GM19240 (cell line): ENCODE measurements at regions not wholly inside any gene's neighbourhood (a gene's known extent, or its start where the extent isn't known, plus 50 kb on each side); places are given as distances from the start of the nearest gene placed in this dataset.

ENCODE experiments used
- DNase-seq: peaks from one replicate; pipeline ENCODE4 v3.0.0; 2011; ENCODE audit warnings: low spot score; ENCODE audit not compliant: insufficient read length

GRCh38 chr7:26551740-26552139, 260.1 kb downstream of the SNX10 start:
- DNase-seq = no peak

DNA sequence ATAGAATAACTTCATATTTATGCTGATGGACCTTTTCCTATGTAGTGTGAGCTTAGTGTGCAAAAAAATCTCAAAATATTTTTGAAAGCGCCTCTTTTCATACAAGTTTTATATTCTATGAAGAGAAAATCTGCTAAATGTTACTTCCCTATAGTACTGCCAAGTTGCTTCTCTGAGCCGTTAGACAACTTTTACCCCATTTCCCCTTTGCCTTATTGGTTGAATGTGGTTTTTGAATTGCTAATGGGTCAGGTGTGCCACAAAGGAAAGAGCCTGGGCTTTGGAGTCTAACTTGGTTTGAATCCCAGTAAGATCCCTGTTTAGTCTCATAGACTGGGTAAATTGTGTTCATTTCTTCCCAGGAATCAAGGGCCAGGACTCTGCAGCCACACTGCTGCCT, 261.5 kb downstream of the SNX10 start:
- DNase-seq = no peak

GRCh38 chr7:26553582-26553981, 261.9 kb downstream of the SNX10 start:
- DNase-seq = no peak

- no peak for DNase-seq
Observed at GRCh38 chr7:26554952-26555351, 263.3 kb downstream of the SNX10 start.

GRCh38 chr7:26556061-26556881, 264.6 kb downstream of the SNX10 start:
- no peak for DNase-seq

DNA sequence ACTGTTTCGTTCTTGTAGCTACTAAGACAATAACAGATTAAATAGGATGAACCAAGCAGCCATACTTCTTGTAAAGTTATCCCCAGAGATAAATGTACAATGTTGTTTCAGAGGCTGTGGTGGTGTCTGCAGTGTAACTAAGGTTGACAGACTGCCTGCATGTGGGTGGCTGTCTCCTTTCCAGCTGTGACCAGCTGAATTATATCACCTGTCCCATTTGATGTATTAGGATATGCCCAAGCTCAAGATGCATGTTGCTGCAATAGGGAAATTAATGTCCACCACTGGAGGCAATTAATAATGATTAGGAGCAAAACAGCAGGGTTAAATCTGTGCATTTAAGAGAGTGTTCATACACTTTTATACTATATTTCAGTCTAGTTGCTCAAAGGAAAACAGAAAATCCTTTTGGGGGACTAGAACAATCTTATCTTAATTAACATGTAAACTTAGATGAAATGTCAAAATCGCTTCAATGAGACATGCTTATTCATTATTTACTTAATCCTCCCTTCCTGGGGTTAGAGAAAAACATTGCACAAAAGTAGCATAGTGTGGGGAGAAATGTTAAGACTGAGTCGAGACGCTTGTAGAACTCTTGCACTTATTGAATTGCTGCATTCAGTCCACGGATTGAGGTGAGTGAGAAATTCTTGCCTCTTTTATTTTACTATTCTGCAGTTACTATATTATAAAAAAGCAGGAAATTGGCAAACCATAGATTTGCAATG, 269.0 kb downstream of the SNX10 start:
- no peak for DNase-seq

DNA sequence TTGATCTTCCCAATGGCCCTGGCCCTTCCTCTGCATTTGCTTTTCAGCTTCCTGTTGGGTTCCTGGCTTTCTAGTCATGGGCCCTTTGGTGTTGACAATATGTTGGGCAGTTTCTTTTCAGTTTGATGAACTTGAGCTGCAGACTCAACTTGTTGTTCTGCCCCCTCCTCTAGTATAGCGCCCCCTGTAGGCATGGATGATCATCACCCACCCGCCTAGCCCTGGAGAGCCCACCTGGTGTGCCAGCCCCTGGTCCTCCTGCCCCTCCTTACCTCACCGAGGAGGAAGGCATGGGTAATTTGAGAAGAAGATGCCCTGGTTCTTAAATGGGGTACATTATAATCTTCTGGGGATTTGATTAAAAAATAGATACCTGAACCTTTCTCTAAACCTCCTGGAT, 271.2 kb downstream of the SNX10 start:
- DNase-seq = no peak

GRCh38 chr7:26563406-26563805, 271.7 kb downstream of the SNX10 start:
- no peak for DNase-seq

- DNase-seq = no peak
Observed at GRCh38 chr7:26567266-26567665, 275.6 kb downstream of the SNX10 start.

DNA sequence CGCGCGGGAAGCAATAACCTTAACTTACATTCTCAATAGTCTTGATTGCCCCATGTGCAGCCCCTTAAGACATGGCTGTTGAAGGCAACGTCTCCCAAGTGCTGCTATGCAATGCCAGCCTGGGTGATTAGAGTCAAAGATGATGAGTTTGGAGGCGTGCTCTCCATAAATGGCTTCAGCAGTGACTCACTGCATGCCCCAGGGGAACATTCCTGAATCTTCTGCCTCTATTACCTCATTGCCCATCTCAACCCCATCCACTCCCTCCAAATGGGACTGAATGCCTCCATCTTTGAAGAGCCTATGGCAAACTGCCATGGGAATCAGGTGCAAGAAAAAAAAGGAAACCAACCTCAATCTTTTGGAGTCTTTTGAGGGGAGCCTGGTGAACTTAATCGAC, 282.8 kb downstream of the SNX10 start:
- DNase-seq = no peak

- DNase-seq = no peak
Observed at GRCh38 chr7:26580064-26580591, 284.3 kb downstream of the SKAP2 start.

DNA sequence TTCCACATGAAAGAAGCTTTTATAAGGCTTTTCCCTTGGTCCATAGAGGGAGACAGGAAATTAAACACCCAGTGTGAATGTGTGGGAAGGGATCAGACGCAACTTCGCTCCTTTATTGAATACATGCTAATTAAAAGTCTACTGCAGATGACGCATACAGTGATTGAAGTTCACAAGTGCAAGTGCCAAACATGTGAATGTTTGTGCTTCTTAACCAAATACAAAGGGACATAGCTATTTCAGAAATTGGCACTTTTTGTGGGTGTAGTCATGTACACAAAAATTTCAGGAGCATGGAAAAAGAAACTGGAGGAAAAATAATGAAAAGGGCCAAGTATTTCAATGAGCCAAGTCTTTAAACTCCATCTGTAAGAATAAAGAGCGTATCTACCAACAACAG, 283.7 kb downstream of the SKAP2 start:
- no peak for DNase-seq

GRCh38 chr7:26583094-26583648, 281.2 kb downstream of the SKAP2 start:
- no peak for DNase-seq

GRCh38 chr7:26584326-26584725, 280.1 kb downstream of the SKAP2 start:
- DNase-seq = no peak

DNA sequence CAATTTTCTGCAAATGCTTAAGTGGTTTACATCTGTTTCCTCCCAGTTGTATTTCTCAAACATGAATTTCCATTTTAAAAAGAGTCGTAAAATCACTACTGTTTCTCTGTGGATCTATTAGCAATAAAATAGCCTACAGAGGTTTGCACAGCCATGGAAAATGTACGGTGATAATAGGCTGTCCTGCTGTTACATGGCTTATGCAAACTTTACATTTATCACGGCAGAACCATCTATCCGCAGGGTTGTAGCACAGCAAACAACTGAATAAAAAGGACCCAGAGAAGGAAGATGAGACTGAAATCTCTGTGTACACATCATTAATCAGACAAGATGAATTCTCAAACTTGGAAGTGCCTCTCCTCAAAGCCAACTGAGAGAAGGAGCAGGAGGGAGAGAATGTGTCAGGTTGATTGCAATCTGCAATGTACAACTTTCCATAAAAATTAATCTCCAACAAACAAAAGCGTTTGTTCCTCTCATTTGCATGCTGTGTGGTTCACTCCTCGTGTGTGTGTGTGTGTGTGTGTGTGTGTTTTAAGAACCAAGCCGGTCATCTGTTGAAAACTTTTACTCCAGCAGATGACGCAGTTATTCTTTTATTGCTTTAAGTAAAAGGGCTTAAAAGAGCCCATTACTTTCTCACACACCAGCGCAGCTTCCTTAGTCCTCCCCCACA, 279.3 kb downstream of the SKAP2 start:
- DNase-seq = no peak

DNA sequence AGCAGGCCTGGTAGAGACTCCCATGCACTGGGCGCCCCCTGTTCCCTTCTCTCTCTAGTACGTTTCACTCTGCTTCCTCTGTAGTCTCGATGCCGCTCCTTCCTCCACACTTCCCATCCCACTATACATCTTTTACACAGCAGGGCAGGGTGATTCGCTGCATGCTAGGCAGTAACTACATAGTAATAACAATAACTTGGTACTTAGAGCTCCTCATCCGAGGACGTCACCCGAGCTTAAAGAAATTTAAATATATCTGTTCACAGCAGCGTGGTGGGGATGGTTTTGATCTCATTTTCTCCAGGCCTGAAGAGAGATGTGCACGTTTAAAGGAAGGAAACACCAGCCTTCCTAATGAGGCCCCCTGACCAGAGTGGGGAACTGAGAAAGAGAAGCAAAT, 276.9 kb downstream of the SKAP2 start:
- no peak for DNase-seq

GRCh38 chr7:26588511-26588910, 275.9 kb downstream of the SKAP2 start:
- DNase-seq = no peak

GRCh38 chr7:26590709-26591108, 273.7 kb downstream of the SKAP2 start:
- no peak for DNase-seq

DNA sequence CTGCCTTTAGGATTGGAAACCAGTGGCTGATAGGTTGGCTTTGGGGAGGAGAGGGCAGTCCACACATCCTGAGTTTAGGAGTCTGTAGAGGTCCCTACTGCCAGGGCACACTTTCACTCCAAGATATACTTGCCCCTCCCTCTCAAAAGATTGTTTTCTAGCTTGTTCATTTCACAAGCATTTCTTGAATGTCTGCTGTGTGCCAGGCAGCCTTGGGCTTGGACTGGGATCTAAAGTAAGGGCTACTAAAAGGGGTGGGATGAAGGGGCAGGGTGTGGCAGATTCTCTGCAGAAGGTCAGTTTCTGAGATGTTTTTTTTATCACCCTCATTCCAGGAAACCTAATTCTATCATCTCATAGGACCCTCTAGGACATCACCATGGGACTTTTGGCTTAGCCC, 272.4 kb downstream of the SKAP2 start:
- DNase-seq = no peak

DNA sequence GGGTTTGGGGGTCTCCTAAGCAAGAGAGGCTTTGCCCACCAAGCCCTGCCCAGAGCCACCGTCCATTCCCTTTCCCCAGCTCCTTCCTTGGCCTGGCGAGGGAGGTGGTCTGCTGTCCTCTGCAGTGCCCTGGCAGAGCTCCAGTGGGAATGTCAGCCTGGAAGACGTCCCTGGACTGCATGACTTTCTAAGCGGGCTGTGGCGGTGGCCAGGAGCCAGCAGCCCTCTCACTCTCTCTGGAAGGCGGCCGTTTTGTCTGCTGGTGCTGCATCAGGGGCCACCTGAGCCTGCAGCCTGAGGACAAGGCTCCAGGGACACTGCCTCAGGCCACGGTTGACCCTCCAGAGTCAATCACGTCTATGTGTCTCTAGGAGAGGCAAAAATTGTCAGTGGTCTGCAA, 271.0 kb downstream of the SKAP2 start:
- no peak for DNase-seq

GRCh38 chr7:26593896-26594295, 270.5 kb downstream of the SKAP2 start:
- DNase-seq = no peak

DNA sequence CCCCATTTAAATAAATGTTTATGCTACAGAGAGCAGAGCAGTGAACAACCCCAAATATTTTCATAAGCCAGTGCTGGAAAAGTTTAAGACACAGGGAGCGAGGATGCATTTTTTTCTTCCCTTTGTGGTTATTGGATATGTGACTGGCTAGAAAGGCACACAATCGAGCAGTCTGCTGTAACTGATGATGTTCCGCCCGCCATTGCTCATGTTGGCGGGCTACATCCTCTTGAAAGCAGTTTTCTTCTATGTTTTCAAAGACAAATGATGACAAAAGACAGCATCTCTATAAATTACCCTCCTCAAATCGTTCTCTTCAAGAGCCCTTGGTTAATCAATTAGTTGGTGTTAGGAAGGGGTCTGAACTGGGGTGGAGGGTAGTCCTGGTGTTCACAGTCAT, 269.8 kb downstream of the SKAP2 start:
- DNase-seq = no peak
